GM19324 (cell line): ENCODE measurements at regions not wholly inside any gene's neighbourhood (a gene's known extent, or its start where the extent isn't known, plus 50 kb on each side); places are given as distances from the start of the nearest gene placed in this dataset.

Experiments
- ATAC-seq: cut with Tn5 transposase; IDR thresholded peaks from one replicate; pipeline ENCODE4 v1.9.1; 2021; ENCODE audit warnings: mild to moderate bottlenecking, moderate library complexity; ENCODE audit not compliant: unreplicated experiment, low FRiP score

GRCh38 chr20:53707371-53708055 is 113.9 kb upstream of the ZNF217 start:
- ATAC-seq: peak; percentile 24

- ATAC-seq: no peak
Observed at GRCh38 chr20:53706466-53707370, 113.1 kb upstream of the ZNF217 start.

DNA sequence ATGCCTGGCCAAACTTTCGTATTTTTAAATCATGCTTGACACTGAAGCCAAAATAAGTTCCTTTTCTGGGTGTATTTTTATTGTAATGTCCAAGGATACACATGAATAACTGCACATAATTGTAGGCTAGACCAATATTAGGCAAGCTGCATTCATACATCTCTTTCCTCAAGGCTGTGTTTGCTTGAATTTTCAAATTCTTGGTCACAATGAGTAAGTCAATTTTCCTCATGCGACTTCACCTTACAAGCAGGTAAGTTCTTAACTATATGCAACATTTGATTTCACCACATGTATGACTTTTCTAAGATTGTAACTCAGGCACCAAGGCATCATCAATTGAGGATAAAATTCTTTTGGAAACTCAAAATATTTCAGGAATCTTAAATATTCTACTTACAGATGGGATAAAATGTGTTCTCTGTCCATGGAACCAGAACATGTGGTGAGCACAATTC is 112.4 kb upstream of the ZNF217 start:
- no peak for ATAC-seq

DNA sequence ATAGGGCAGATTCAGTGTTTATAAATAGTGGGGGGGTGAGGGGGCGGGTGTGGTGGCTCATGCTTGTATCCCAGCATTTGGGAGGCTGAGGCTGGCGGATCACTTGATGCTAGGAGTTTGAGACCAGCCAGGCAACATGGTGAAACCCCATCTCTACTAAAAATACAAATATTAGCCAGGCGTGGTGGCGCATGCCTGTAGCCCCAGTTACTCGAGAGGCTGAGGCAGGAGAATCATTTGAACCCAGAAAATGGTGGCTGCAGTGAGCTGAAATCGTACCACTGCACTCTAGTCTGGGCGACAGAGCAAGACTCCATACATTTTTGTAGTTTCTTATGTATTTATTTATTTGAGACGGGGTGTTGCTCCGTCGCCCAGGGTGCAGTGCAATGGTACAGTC is 109.0 kb upstream of the ZNF217 start:
- ATAC-seq: no peak

GRCh38 chr20:53699906-53700305 is 106.3 kb upstream of the ZNF217 start:
- no peak for ATAC-seq

- ATAC-seq: no peak
Observed at GRCh38 chr20:53699085-53699674, 105.5 kb upstream of the ZNF217 start.

DNA sequence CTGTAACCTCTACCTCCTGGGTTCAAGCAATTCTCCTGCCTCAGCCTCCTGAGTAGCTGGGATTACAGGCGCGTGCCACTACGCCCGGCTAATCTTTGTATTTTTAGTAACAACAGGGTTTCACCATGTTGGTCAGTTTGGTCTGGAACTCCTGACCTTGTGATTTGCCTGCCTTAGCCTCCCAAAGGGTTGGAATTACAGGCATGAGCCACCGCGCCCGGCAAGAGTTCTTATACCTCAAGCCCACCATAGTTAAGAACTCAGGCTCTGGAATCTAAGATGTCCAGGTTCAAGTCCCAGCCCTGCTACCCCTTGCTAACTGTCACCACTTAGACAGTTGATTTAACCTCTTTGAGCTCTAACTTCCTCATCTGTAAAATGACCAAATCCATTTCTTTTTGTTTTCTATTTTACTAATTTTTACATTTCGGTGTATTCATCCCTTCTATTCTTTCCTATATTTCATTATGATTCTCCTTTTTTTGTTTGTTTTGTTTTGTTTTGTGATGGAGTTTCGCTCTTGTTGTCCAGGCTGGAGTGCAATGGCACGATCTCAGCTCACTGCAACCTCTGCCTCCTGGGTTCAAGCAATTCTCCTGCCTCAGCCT is 104.8 kb upstream of the ZNF217 start:
- ATAC-seq: no peak

GRCh38 chr20:53695797-53696527 is 102.3 kb upstream of the ZNF217 start:
- no peak for ATAC-seq

DNA sequence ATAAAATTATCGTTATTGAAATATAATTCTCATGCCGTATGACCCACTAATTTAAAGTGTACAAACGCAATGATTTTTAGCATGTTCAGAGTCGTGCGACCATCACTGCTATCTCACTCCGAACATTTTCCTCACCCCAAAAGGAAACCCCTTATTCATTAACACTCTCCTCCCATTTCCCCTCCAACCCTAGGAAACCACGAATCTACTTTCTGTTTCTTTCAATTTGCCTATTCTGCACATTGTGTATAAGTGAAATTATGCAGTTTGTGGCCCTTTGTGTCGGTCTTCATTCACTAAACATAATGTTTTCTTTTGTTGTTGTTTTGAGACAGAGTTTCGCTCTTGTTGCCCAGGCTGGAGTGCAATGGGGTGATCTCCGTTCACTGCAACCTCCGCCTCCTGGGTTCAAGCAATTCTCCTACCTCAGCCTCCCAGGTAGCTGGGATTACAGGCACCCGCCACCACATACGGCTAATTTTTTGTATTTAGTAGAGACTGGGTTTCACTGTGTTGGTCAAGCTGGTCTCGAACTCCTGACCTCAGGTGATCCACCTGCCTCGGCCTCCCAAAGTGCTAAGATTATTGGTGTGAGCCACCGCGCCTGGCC is 99.7 kb upstream of the ZNF217 start:
- no peak for ATAC-seq

DNA sequence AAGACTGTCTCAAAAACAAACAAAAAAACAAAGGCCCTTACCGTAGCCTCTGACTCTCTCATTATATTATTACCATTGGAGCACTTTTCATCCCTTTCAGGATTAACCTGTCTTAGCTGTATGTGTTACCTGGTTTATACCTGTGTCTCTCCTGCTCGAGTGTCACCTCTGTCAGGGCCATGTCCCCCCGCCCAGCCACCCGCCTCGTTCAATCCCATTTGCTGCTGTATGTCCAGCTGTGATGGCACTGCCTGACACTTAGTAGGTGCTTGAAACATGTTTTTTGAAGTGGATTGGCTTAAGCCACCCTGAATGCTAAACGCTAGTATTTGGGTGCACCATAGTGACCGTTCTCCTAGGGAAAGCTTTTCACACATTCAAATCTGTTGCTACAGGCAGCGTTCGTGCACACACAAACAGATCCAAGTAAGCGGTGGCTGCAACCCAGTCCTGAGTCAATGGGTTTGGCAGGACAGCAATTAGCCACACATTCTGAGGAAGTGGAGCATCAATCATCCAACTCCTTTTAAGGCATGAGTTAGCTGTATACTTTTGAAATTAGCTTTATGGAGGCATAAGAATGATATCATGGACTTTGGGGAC is 98.9 kb upstream of the ZNF217 start:
- no peak for ATAC-seq

DNA sequence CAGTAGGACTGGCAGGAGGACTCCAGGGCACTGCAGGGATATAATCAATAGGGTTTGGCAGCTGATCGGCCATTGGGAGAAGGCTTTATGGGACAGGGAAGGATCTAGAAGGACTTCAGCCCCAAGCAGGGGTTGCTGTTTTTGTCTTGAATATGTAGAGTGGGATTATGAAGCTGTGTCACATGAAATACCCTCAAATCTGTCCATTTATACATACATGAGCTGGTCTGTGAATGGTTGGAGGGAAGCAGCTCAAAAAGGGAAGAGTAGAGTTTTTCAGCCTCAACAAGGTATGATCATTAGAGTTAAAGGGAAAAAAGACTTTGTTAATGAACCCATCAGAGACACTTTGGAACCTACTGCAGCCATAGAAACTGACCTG is 98.2 kb upstream of the ZNF217 start:
- no peak for ATAC-seq

DNA sequence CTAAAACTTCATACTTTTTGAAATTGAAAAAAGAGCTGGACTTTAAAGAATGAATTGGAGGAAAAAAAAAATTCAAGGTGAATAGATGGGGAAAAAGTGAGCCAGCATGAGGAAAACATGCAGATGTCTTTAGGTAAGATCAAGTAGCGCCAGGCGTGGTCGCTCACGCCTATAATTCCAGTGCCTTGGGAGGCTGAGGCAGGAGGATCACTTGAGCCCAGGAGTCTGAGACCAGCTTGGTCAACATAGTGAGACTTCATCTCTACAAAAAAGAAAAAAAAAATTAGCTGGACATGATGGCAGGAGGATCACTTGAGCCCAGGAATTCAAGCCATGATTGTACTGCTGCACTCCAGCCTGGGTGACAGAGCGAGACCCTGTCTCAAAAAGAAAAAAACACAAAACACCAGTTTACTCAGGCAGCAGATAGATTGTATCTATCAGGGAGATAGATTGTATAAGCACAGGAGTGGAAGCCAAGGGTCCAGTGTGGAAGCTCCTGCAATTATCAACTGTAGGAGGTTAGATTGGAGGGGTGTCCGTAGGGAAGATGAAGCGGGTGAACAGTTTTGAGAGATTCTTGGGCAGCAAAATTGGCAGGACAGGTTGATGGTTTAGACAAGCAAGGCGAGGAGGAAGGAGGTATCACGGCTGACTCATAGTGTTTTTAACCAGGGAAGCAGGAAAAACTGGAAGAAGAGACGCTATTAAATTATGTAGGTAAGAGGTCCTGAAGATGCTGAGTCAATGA is 97.6 kb upstream of the ZNF217 start:
- ATAC-seq: no peak

DNA sequence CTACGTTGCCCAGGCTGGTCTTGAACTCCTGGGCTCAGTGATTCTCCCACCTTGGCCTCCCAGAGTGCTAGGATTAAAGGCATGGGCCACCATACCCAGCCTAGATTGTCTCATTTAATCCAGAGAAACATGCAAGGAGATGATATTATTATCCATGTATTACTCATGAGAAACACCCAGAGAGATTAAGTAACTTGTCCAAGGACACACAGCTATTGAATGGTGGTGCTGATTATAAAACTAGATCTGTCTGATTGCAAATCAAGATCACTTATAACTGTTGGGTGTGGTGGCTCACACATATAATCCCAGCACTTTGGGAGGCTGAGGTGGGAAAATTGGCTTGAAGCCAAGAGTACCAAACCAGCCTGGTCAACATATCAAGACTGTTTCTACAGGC is 94.4 kb upstream of the ZNF217 start:
- ATAC-seq: no peak

- ATAC-seq: no peak
Observed at GRCh38 chr20:53685070-53685595, 91.5 kb upstream of the ZNF217 start.

- ATAC-seq: no peak
Observed at GRCh38 chr20:53683506-53683905, 89.9 kb upstream of the ZNF217 start.

- ATAC-seq: no peak
Observed at GRCh38 chr20:53681352-53682212, 87.9 kb upstream of the ZNF217 start.

- ATAC-seq: no peak
Observed at GRCh38 chr20:53679597-53680309, 86.1 kb upstream of the ZNF217 start.
